ENCODE measurements at regions not wholly inside any gene's neighbourhood (a gene's known extent, or its start where the extent isn't known, plus 50 kb on each side); places are given as distances from the start of the nearest gene placed in this dataset.

DNA sequence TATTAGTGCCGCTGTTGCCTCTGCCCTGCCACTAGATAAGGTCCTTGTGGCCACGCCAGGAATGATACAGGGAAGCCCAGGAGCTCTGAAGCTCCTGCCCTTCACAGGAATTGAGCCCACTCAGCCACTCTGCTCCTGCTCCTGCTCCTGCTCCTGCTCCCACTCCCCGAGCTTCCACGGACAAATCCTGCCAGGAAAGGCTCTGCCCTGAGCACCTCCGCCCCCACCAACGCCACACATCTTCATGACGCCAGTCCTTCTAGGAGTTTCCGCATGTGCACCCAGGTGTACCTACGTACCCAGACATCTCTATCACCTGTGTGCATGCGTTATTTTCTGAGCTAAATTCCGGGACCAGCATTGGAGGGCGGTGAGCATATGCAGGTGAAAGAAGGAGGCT is 369.1 kb downstream of the C16orf95 start:
- no peak overlapping the region for H3K4me3 ChIP-seq
- DNase-seq (ENCODE audit: low read depth, low spot score) = no peak
- intact Hi-C loops (cut with micrococcal nuclease; ENCODE audit: unreplicated experiment) (no loop called here), in situ Hi-C loops (cut with MboI) (no loop called here)
- RAD21 ChIA-PET (ENCODE audit: unreplicated experiment) = no interaction called here
- no peaks in the 10 kb centered on the region for H3K9me3 ChIP-seq (replicated peaks; ENCODE audit: control insufficient read depth, insufficient read depth, low read length)
- POLR2A ChIA-PET = no interaction called here
- no peaks in the 10 kb centered on the region for H3K27me3 ChIP-seq (replicated peaks in 1 of 2; ENCODE audit: control insufficient read depth in 2 of 2, insufficient read depth in 2 of 2, low read length in 1 of 2)
- H2AFZ ChIP-seq (ENCODE audit: control insufficient read depth, low read depth, low read length) = no peak overlapping the region
- H3K36me3 ChIP-seq (ENCODE audit: control insufficient read depth in 2 of 2, insufficient read depth in 2 of 2, low read length in 1 of 2) = no peaks in the 10 kb centered on the region
- 46% methylated on average over 12 of the region's 12 CpGs for WGBS (ENCODE audit: insufficient coverage, insufficient replicate concordance, low lambda C conversion rate, missing lambda C conversion rate)
- ATAC-seq = no peak
- CTCF ChIA-PET = no interaction called here
- SMC1A ChIA-PET (ENCODE audit: uncharacterized antibody, unreplicated experiment) = no interaction called here
- BruUV-seq (replicated peaks) = no TSS peak
- no peak overlapping the region for H3K4me2 ChIP-seq (ENCODE audit: control insufficient read depth, insufficient read depth)
- no peak overlapping the region for H3K27ac ChIP-seq (ENCODE audit: control insufficient read depth, insufficient read depth)
- H3K9ac ChIP-seq (ENCODE audit: control insufficient read depth, insufficient read depth, low read length) = no peak overlapping the region
- H3K4me1 ChIP-seq (ENCODE audit: control insufficient read depth, insufficient read depth, low read length) = no peaks in the 10 kb centered on the region
- no peaks in the 10 kb centered on the region for H4K20me1 ChIP-seq (ENCODE audit: control insufficient read depth, insufficient read depth)
- H3K79me2 ChIP-seq (ENCODE audit: control insufficient read depth, insufficient read depth, low read length) = no peaks in the 10 kb centered on the region
- FAIRE-seq = no peak
- TF ChIP-seq NRF1 (conservative IDR thresholded peaks at IDR 0.05; ENCODE audit: low read depth, low read length) (no peak), MXI1 (IDR thresholded peaks at IDR 0.05; ENCODE audit: low read depth, low read length) (no peak), IKZF2 (IDR thresholded peaks at IDR 0.05) (no peak), ZNF274 (IDR thresholded peaks at IDR 0.05; ENCODE audit: insufficient read depth, insufficient read length) (no peak), FOXK2 (IDR thresholded peaks at IDR 0.05) (no peak), POLR2A (IDR thresholded peaks at IDR 0.05; ENCODE audit: low read depth, low read length) (no peak), TCF3 (IDR thresholded peaks at IDR 0.05; ENCODE audit: borderline replicate concordance, insufficient read depth, low read depth, low read length) (no peak), GATAD2B (conservative IDR thresholded peaks at IDR 0.05; ENCODE audit: low read depth) (no peak), IRF4 (IDR thresholded peaks at IDR 0.05; ENCODE audit: low read depth, low read length) (no peak), SUZ12 (IDR thresholded peaks at IDR 0.05; ENCODE audit: unreplicated experiment) (no peak), RFX5 (IDR thresholded peaks at IDR 0.05; ENCODE audit: low read depth, low read length) (no peak), ZBED1 (IDR thresholded peaks at IDR 0.05; ENCODE audit: borderline replicate concordance) (no peak), IKZF1 (conservative IDR thresholded peaks at IDR 0.05) (no peak)
- TF ChIP-seq, protein P1, sequence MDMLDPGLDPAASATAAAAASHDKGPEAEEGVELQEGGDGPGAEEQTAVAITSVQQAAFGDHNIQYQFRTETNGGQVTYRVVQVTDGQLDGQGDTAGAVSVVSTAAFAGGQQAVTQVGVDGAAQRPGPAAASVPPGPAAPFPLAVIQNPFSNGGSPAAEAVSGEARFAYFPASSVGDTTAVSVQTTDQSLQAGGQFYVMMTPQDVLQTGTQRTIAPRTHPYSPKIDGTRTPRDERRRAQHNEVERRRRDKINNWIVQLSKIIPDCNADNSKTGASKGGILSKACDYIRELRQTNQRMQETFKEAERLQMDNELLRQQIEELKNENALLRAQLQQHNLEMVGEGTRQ (IDR thresholded peaks at IDR 0.05; ENCODE audit: borderline replicate concordance, low read depth, low read length) = no peak
- TF ChIP-seq, protein P2, sequence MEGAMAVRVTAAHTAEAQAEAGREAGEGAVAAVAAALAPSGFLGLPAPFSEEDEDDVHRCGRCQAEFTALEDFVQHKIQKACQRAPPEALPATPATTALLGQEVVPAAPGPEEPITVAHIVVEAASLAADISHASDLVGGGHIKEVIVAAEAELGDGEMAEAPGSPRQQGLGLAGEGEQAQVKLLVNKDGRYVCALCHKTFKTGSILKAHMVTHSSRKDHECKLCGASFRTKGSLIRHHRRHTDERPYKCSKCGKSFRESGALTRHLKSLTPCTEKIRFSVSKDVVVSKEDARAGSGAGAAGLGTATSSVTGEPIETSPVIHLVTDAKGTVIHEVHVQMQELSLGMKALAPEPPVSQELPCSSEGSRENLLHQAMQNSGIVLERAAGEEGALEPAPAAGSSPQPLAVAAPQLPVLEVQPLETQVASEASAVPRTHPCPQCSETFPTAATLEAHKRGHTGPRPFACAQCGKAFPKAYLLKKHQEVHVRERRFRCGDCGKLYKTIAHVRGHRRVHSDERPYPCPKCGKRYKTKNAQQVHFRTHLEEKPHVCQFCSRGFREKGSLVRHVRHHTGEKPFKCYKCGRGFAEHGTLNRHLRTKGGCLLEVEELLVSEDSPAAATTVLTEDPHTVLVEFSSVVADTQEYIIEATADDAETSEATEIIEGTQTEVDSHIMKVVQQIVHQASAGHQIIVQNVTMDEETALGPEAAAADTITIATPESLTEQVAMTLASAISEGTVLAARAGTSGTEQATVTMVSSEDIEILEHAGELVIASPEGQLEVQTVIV (IDR thresholded peaks at IDR 0.05; ENCODE audit: borderline replicate concordance, partially characterized antibody) = no peak
- TF ChIP-seq, protein P3, sequence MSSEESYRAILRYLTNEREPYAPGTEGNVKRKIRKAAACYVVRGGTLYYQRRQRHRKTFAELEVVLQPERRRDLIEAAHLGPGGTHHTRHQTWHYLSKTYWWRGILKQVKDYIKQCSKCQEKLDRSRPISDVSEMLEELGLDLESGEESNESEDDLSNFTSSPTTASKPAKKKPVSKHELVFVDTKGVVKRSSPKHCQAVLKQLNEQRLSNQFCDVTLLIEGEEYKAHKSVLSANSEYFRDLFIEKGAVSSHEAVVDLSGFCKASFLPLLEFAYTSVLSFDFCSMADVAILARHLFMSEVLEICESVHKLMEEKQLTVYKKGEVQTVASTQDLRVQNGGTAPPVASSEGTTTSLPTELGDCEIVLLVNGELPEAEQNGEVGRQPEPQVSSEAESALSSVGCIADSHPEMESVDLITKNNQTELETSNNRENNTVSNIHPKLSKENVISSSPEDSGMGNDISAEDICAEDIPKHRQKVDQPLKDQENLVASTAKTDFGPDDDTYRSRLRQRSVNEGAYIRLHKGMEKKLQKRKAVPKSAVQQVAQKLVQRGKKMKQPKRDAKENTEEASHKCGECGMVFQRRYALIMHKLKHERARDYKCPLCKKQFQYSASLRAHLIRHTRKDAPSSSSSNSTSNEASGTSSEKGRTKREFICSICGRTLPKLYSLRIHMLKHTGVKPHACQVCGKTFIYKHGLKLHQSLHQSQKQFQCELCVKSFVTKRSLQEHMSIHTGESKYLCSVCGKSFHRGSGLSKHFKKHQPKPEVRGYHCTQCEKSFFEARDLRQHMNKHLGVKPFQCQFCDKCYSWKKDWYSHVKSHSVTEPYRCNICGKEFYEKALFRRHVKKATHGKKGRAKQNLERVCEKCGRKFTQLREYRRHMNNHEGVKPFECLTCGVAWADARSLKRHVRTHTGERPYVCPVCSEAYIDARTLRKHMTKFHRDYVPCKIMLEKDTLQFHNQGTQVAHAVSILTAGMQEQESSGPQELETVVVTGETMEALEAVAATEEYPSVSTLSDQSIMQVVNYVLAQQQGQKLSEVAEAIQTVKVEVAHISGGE (CRISPR knock-in tag; IDR thresholded peaks at IDR 0.05) = no peak
- TF ChIP-seq, protein P4, sequence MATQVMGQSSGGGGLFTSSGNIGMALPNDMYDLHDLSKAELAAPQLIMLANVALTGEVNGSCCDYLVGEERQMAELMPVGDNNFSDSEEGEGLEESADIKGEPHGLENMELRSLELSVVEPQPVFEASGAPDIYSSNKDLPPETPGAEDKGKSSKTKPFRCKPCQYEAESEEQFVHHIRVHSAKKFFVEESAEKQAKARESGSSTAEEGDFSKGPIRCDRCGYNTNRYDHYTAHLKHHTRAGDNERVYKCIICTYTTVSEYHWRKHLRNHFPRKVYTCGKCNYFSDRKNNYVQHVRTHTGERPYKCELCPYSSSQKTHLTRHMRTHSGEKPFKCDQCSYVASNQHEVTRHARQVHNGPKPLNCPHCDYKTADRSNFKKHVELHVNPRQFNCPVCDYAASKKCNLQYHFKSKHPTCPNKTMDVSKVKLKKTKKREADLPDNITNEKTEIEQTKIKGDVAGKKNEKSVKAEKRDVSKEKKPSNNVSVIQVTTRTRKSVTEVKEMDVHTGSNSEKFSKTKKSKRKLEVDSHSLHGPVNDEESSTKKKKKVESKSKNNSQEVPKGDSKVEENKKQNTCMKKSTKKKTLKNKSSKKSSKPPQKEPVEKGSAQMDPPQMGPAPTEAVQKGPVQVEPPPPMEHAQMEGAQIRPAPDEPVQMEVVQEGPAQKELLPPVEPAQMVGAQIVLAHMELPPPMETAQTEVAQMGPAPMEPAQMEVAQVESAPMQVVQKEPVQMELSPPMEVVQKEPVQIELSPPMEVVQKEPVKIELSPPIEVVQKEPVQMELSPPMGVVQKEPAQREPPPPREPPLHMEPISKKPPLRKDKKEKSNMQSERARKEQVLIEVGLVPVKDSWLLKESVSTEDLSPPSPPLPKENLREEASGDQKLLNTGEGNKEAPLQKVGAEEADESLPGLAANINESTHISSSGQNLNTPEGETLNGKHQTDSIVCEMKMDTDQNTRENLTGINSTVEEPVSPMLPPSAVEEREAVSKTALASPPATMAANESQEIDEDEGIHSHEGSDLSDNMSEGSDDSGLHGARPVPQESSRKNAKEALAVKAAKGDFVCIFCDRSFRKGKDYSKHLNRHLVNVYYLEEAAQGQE (IDR thresholded peaks at IDR 0.05; ENCODE audit: low read depth, low read length) = no peak
